HK-2 (cell line): ENCODE measurements at regions not wholly inside any gene's neighbourhood (a gene's known extent, or its start where the extent isn't known, plus 50 kb on each side); places are given as distances from the start of the nearest gene placed in this dataset.
"Not testable (repeated sequence)": the region's sequence is repeated elsewhere in the genome, so short reads cannot be mapped to it uniquely, and the experiment has no call there.

Source experiments
- DNase-seq: peaks from one replicate; pipeline ENCODE4 v3.0.0-alpha.2; 2018; ENCODE audit not compliant: unreplicated experiment

DNA sequence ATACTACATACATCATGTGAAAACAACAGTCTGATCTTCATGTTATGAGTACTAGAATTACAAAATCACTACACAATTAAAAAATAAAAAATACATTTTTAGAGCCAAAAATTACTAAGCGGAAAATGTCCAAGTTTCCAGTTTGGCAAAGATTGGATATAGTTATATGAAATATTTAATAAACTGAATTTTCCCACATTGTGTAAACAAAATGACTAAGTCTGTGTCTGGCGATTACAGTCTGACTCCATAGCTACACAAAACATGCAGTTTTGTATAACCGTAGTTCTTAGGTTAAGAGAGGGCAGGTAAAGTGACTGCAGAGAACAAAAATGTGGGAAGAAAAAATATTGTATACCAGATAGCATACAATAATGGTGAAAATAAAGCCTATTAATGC lies 59.2 kb upstream of the TMEM47 start:
- DNase-seq: no peak

- no peak for DNase-seq
Measured at GRCh38 chrX:34734383-34734782, 77.3 kb upstream of the TMEM47 start.

DNA sequence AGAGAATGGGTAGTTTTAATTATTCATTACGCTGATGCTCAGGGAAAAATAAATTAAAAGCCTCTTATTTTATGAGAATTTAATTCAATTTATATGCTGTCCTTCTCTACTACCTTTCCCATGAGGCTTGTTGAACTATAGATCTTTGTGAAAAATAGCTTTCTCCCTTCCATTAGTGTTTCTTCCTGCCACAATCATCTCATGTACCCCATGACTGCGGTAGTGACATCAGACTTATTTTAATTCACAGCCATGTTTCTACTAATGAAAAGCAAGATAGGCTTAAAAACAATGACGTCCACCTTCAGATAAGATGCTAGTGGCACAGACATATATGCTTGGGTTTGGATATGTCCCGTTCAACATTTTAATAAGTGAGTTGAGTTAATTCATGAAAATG lies 87.4 kb upstream of the TMEM47 start:
- no peak for DNase-seq

DNA sequence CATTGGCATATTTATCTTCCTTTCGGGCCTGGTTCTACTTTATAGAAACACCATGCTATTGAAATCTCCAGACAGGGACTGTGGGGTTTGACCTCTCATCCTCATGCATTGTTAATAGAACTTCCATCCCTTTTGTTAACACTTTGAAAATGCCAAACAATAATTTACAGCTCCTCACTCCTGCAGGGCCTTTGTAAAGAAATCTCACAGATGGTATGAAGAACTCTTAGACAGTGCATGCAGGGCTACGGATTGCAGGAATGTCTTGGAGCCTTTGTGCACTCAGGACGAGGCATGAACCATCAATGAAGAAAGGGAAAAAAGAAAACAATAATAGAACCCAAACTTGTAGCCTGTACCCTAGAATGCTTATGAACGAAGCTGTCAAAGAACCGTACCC lies 92.8 kb upstream of the TMEM47 start:
- no peak for DNase-seq

DNA sequence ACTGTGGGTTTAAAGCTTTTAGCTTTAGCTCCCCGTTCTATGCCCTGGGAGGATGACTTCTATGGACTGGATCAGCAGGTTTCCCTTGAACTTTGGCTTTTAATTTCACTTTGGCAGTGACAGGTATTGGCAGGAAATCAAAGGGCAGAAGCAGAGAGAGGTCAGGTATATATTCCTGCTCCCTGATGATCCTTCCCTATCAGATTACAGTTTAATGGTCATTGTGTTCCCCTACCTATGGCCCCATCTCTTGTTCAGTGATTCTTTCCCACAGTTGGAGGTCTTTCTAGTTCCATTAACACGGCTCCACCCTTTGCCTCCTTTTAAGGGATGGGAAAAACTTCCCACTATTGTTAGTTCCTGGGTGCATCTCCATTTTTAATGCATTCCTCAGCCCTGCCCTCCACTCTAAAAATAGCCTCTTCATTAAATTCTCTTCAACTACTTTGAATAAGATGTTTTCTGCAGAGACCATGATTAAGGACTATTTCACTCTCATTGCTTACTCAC lies 107.8 kb upstream of the TMEM47 start:
- no peak for DNase-seq

DNA sequence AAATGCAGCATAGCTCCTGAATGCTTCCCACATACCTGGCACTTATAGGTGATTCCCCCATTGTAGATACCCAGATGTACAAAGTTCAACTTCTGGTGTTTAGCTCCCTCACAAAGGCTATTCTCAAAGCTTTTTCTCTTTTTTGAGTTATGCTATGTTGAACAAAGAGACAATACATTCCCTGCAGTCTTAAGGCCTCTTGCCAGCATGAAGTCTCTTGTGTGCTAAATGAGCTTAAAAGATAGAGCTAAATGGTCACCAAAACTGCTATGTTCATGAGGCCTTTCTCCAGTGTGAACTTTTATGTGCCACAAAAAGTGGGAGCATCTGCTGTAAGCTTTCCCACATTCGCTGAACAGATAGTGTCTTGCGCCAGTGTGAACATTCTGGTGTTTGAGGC lies 111.2 kb upstream of the TMEM47 start:
- DNase-seq: no peak

GRCh38 chrX:34770511-34770910 lies 113.4 kb upstream of the TMEM47 start:
- DNase-seq: no peak

GRCh38 chrX:34778916-34779315 lies 121.8 kb upstream of the TMEM47 start:
- DNase-seq: no peak

DNA sequence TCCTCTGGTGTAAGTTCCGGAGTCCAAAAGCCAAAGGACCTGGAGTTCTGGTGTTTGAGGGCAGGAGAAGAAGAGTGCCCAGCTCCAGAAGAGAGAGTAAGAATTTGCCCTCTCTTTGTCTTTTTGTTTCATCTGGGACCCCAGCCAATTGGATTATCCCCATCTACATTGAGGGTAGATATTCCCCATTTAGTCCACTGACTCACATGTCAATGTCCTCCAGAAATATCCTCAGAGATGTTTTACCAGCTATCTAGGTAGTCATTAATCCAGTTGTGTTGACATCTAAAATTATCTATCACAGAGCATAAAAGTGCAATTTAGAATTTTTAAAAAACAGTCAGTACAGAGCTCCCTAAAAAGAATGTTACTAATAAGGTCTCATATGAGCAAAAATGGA lies 132.9 kb upstream of the TMEM47 start:
- DNase-seq: no peak

DNA sequence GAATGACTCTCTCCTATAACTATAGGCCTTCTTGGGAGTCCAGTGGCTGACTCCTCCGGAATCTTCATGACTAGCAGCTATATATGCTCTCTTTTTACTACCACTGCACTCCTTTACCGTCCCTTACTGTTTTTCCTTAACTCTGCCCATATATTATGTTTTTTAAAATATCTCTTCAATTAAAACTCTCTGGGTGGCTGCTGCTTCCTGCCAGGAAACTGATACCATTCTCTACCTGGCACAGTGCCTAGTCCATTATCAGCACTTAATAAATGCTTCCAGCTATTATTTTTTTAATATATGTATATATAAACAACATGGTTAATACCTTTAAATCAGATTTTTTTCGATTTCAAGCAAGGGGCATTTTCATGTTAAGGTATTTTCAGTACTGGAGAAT lies 136.6 kb upstream of the FAM47B start:
- DNase-seq: no peak

- no peak for DNase-seq
Measured at GRCh38 chrX:34809096-34809495, 133.5 kb upstream of the FAM47B start.

- no peak for DNase-seq
Measured at GRCh38 chrX:34810364-34810763, 132.2 kb upstream of the FAM47B start.

- DNase-seq: no peak
Measured at GRCh38 chrX:34810916-34811315, 131.7 kb upstream of the FAM47B start.

DNA sequence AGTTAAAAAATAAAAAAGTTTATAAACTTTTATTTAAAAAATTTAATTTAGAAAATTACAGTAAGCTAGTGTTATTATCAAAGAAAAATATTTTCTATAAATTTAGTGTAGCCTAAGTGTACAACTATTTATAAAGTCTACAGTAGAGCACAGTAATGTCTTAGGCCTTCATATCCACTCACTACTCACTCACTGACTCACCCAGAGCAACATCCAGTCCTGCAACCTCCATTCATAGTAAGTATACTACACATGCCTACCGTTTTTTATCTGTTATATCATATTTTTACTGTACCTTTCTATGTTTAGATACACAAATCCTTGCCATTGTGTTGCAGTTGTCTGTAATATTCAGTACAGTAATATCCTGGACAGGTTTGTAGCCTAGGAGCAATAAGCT lies 129.0 kb upstream of the FAM47B start:
- DNase-seq: no peak

GRCh38 chrX:34826964-34827363 lies 115.6 kb upstream of the FAM47B start:
- no peak for DNase-seq

DNA sequence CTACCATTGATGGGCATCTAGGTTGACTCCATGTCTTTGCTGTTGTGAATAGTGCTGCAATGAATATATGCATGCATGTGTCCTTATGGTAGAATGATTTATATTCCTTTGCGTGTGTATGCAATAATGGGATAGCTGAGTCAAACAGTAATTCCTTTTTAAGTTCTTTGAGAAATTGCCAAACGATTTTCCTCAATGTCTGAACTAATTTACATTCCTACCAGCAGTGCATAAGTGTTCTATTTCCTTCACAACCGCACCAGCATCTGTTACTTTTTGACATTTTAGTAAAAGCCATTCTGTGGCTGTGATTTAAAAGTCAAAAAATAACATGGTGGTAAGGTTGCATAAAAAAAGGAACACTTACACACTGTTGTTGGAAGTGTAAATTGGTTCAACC lies 103.1 kb upstream of the FAM47B start:
- DNase-seq: no peak

DNA sequence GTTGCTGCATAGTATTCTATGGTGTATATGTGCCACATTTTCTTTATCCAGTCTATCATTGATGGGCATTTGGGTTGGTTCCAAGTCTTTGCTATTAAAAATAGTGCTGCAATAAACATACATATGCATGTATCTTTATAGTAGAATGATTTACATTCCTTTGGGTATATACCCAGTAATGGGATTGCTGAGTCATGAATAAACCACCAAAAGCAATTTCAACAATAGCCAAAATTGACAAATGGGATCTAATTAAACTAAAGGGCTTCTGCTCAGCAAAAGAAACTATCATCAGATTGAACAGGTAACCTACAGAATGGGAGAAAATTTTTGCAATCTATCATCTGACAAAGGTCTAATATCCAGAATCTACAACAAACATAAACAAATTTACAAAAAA lies 101.4 kb upstream of the FAM47B start:
- not testable (repeated sequence) for DNase-seq

DNA sequence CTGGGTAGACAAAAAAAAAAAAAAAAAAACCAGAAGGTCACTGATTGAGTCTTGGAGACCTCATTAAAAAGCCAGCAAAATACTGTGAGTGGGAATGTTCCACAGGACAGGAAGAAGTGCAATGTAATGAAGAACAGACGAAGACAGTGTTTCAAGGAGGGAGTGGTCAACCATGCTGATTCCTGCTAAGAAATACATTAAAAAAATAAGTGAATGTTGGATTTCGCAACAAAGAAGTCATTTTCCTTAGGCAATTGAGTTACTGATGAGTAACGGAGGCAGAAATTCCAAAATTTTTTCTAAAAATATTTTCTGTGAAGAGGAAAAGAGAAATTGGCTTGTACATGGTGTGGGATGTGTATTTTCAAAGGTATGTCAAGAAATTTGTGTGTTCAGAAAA lies 94.3 kb upstream of the FAM47B start:
- DNase-seq: no peak

GRCh38 chrX:34849371-34849770 lies 93.2 kb upstream of the FAM47B start:
- no peak for DNase-seq

- no peak for DNase-seq
Measured at GRCh38 chrX:34859191-34859590, 83.4 kb upstream of the FAM47B start.

DNA sequence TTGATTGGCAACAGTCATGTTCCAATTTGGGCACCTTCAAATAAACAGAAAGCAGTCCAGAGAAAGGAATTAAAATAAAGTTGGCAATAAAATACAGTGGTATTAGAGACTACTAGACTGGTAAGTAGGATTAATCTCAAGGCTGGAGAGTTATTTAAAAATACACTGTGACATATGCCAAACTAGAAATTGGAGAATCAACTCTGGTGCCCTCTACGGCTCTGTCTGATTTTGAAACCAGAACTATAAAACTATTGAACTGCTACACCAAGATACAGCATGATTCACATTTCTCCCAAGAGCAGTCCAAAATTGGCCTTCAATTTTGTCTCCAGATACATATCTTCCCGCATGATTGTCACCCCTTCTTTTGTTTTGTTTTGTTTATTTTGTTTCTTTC lies 78.7 kb upstream of the FAM47B start:
- DNase-seq: no peak

DNA sequence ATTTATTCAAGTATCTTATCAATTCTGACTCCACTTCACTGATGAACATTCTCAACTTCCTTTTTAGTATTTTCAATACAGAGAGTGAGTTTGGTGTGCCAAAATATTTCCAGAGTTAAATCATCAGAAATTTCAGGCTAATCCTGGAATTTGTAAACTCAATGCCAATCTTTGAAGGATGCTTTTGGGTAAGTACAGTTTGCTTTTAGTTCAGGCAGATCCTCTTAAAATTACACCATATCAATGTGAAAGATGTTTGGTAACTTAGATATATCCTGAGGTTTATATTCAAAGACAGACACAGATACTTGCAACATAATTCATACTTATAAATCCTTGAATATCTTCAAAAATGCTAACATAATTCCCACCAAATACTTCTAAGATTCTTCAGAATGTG lies 76.0 kb upstream of the FAM47B start:
- no peak for DNase-seq

DNA sequence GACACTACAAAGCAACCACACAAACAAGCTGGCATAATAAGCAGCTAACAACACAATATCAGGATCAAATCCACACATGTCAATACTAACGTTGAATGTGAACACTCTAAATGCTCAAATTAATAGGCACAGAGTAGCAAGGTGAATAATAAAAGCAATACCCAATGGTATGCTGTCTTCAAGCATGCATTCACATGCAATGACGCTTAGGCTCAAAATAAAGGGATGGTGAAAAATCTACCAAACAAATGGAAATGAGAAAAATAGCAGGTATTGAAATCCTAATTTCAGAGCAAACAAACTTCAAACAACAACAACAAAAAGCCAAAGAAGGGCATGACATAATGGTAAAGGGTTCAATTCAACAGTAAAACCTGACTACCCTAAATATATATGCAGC lies 74.0 kb upstream of the FAM47B start:
- no peak for DNase-seq

DNA sequence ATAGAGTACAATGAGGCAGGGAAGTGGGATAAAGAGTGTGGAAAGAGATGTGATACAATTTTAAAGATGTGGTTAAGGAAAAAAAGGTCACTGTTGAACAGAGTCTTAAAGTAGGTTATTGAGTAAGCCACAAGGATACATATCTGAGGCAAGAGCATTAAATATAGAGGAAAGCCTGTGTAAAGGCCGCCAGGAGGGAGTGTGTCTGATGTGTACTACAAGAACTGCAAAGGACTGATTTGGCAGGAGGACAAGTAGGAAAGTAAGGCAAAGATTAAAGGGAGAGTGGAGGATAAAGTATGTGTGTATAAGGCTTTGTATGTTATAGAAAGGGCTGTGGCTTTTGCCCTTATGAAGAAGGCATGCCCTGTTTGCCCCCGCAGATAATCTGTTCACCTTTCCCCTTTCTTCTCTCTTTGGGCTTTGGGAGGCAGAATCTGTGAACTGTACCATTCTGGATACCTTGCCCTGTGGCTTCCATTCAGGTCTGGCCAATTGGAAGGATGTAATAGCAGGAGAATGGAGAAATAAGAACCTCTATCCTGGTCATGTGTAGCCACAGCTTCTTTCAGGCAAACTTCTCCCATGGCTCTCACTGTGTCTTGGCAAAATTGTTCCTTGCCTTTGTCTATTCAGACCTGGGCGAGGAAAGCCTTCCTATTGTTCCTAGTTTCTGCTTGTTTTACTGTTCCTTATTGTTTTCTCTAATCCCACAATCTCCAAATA lies 68.9 kb upstream of the FAM47B start:
- no peak for DNase-seq
